H9 (cell line): ENCODE measurements at regions not wholly inside any gene's neighbourhood (a gene's known extent, or its start where the extent isn't known, plus 50 kb on each side); places are given as distances from the start of the nearest gene placed in this dataset.
A peak's percentile ranks its signal among the peaks of the same experiment; 100 is the strongest.

Experiments
- DNase-seq: peaks from one replicate; pipeline ENCODE4 v3.0.0-alpha.2; 2017
- H2AFZ ChIP-seq: one replicate; pipeline ENCODE4 v1.6.1; 2013; ENCODE audit warnings: mild to moderate bottlenecking, low read length, control low read depth, moderate library complexity
- H2AK5ac ChIP-seq: 2 replicates; pipeline ENCODE4 v1.6.1; 2013; ENCODE audit warnings: low read length, control low read depth, mixed read lengths; ENCODE audit not compliant: insufficient read length
- H2BK120ac ChIP-seq: one replicate; pipeline ENCODE4 v1.6.1; 2013; ENCODE audit warnings: low read depth, mild to moderate bottlenecking, low read length, control low read depth, inconsistent platforms; ENCODE audit not compliant: poor library complexity, severe bottlenecking
- H2BK12ac ChIP-seq: 2 replicates; pipeline ENCODE4 v1.6.1; 2013; ENCODE audit warnings: low read length, control low read depth, mixed read lengths, low read depth; ENCODE audit not compliant: insufficient read length
- H2BK15ac ChIP-seq: 2 replicates; pipeline ENCODE4 v1.6.1; 2013; ENCODE audit warnings: low read depth, low read length, control low read depth
- H2BK20ac ChIP-seq: one replicate; pipeline ENCODE4 v1.6.1; 2013; ENCODE audit warnings: low read depth, mild to moderate bottlenecking, low read length, control low read depth, inconsistent platforms; ENCODE audit not compliant: poor library complexity, severe bottlenecking
- H2BK5ac ChIP-seq: 2 replicates; pipeline ENCODE4 v1.6.1; 2013; ENCODE audit warnings: low read length, control low read depth, mixed read lengths; ENCODE audit not compliant: insufficient read length
- H3K14ac ChIP-seq: 2 replicates; pipeline ENCODE4 v1.6.1; 2013; ENCODE audit warnings: low read length, control low read depth; ENCODE audit not compliant: insufficient read depth
- H3K18ac ChIP-seq: 2 replicates; pipeline ENCODE4 v1.6.1; 2013; ENCODE audit warnings: low read depth, mild to moderate bottlenecking, mixed read lengths, low read length, control low read depth; ENCODE audit not compliant: insufficient read length
- H3K23ac ChIP-seq: 2 replicates; pipeline ENCODE4 v1.6.1; 2013; ENCODE audit warnings: low read length, control low read depth, mixed read lengths, low read depth; ENCODE audit not compliant: insufficient read length
- H3K23me2 ChIP-seq: 2 replicates; pipeline ENCODE4 v1.6.1; 2013; ENCODE audit warnings: low read depth, mild to moderate bottlenecking, mixed read lengths, low read length, control low read depth; ENCODE audit not compliant: insufficient read length, poor library complexity, severe bottlenecking
- H3K27ac ChIP-seq: 2 replicates; pipeline ENCODE4 v1.5.1; 2013; ENCODE audit warnings: low read length, control low read depth, mixed read lengths, low read depth; ENCODE audit not compliant: insufficient read length
- H3K27me3 ChIP-seq: 2 replicates; pipeline ENCODE4 v1.6.1; 2013; ENCODE audit warnings: low read length, control low read depth, inconsistent platforms; ENCODE audit not compliant: insufficient read depth
- H3K4ac ChIP-seq: 2 replicates; pipeline ENCODE4 v1.6.1; 2013; ENCODE audit warnings: low read depth, mild to moderate bottlenecking, control low read depth, inconsistent platforms, low read length, moderate library complexity
- H3K4me1 ChIP-seq: 2 replicates; pipeline ENCODE4 v1.6.1; 2013; ENCODE audit warnings: low read length, control low read depth, inconsistent platforms; ENCODE audit not compliant: insufficient read depth
- H3K4me2 ChIP-seq: 2 replicates; pipeline ENCODE4 v1.6.1; 2013; ENCODE audit warnings: low read length, control low read depth, mixed read lengths; ENCODE audit not compliant: insufficient read length, insufficient read depth
- H3K56ac ChIP-seq: 2 replicates; pipeline ENCODE4 v1.6.1; 2013; ENCODE audit warnings: low read depth, mild to moderate bottlenecking, mixed read lengths, low read length, control low read depth; ENCODE audit not compliant: insufficient read length
- H3K79me1 ChIP-seq: 2 replicates; pipeline ENCODE4 v1.6.1; 2013; ENCODE audit warnings: low read depth, mild to moderate bottlenecking, moderate library complexity, low read length, control low read depth, inconsistent platforms; ENCODE audit not compliant: insufficient read depth, poor library complexity, severe bottlenecking
- H3K79me2 ChIP-seq: 2 replicates; pipeline ENCODE4 v1.6.1; 2013; ENCODE audit warnings: low read length, control low read depth, inconsistent platforms; ENCODE audit not compliant: insufficient read depth
- H3K9ac ChIP-seq: 2 replicates; pipeline ENCODE4 v1.6.1; 2013; ENCODE audit warnings: low read length, control low read depth, mixed read lengths; ENCODE audit not compliant: insufficient read length; ENCODE audit errors: extremely low read depth
- H3K9me3 ChIP-seq: one replicate; pipeline ENCODE4 v1.6.1; 2013; ENCODE audit warnings: low read depth, low read length, inconsistent platforms; ENCODE audit not compliant: control insufficient read depth
- H3T11ph ChIP-seq: one replicate; pipeline ENCODE4 v1.6.1; 2013; ENCODE audit warnings: mild to moderate bottlenecking, low read length, control low read depth, inconsistent platforms
- H4K20me1 ChIP-seq: one replicate; pipeline ENCODE4 v1.6.1; 2013; ENCODE audit not compliant: control insufficient read depth, insufficient read length, insufficient read depth
- H4K5ac ChIP-seq: 2 replicates; pipeline ENCODE4 v1.6.1; 2013; ENCODE audit warnings: low read depth, mild to moderate bottlenecking, mixed read lengths, low read length, control low read depth; ENCODE audit not compliant: insufficient read length
- H4K8ac ChIP-seq: replicated peaks from 2 replicates; pipeline ENCODE4 v1.6.1; 2013; ENCODE audit warnings: low read length, control low read depth, mixed read lengths, low read depth; ENCODE audit not compliant: insufficient read length
- H4K91ac ChIP-seq: 2 replicates; pipeline ENCODE4 v1.6.1; 2013; ENCODE audit warnings: low read depth, mild to moderate bottlenecking, moderate library complexity, mixed read lengths, low read length, control low read depth; ENCODE audit not compliant: insufficient read length
- H3K27ac Mint-ChIP-seq, 3 experiments: 2 replicates in 2 of 3; 3 replicates in 1 of 3; pipeline ENCODE4 v1.8.0; 2020 to 2021; ENCODE audit warnings: mixed read lengths in 3 of 3, mild to moderate bottlenecking in 1 of 3, moderate library complexity in 1 of 3
- H3K27me3 Mint-ChIP-seq: 2 replicates; pipeline ENCODE4 v1.8.0; 2021; ENCODE audit warnings: low read depth, mild to moderate bottlenecking, moderate library complexity, mixed read lengths
- H3K36me3 Mint-ChIP-seq, 3 experiments: 2 replicates in 2 of 3; 3 replicates in 1 of 3; pipeline ENCODE4 v1.8.0; 2020 to 2021; ENCODE audit warnings: low read depth in 3 of 3, mixed read lengths in 3 of 3; ENCODE audit not compliant: insufficient read depth in 1 of 3
- H3K4me1 Mint-ChIP-seq, 2 experiments: 2 replicates each; pipeline ENCODE4 v1.8.0; 2020; ENCODE audit warnings: mixed read lengths in 2 of 2
- H3K4me3 Mint-ChIP-seq, 2 experiments: 2 replicates in 1 of 2; 3 replicates in 1 of 2; pipeline ENCODE4 v1.8.0; 2020 to 2021; ENCODE audit warnings: mild to moderate bottlenecking in 2 of 2, mixed read lengths in 2 of 2, moderate library complexity in 1 of 2
- H3K9me3 Mint-ChIP-seq, 2 experiments: 2 replicates in 1 of 2; 3 replicates in 1 of 2; pipeline ENCODE4 v1.8.0; 2020; ENCODE audit warnings: mild to moderate bottlenecking in 2 of 2, mixed read lengths in 2 of 2, moderate library complexity in 1 of 2
- CTCF ChIP-seq: fragments of 200-600 bp; sonication (generic); conservative IDR thresholded peaks from 3 replicates; pipeline ENCODE4 v1.8.0; 2021; ENCODE audit warnings: antibody characterized with exemption, mild to moderate bottlenecking
- WGBS: extraction: QIAGEN DNeasy Blood & Tissue Kit; methylation state at CpG from one replicate; pipeline ENCODE4 v1.1.7; 2013; ENCODE audit warnings: missing lambda C conversion rate, low lambda C conversion rate, mixed read lengths; ENCODE audit not compliant: insufficient read length; ENCODE audit errors: extremely low coverage; 5-methylcytosine and 5-hydroxymethylcytosine counted together

- Histone ChIP-seq H3K23ac (no peak overlapping the region), H3K18ac (no peak overlapping the region), H4K5ac (no peak overlapping the region), H2BK12ac (no peak overlapping the region), H3K9ac (no peak overlapping the region), H2BK120ac (no peak overlapping the region), H4K20me1 (no peaks in the 10 kb centered on the region), H3K79me2 (no peaks in the 10 kb centered on the region), H4K91ac (no peak overlapping the region), H3K79me1 (no peaks in the 10 kb centered on the region), H2AFZ (no peak overlapping the region), H3K4me1 (no peaks in the 10 kb centered on the region), H2BK20ac (no peak overlapping the region), H2AK5ac (no peak overlapping the region), H3K23me2 (no peaks in the 10 kb centered on the region), H3K4ac (no peak overlapping the region), H3K9me3 (no peaks in the 10 kb centered on the region), H2BK15ac (no peak overlapping the region), H3K27me3 (no peaks in the 10 kb centered on the region), H3K4me2 (no peak overlapping the region), H2BK5ac (no peak overlapping the region), H3K56ac (no peak overlapping the region), H3K27ac (no peak overlapping the region), H4K8ac (no peak overlapping the region), H3T11ph (no peak overlapping the region), H3K14ac (no peak overlapping the region)
- H3K4me1 Mint-ChIP-seq: no peaks in the 10 kb centered on the region
- no peak overlapping the region for H3K4me3 Mint-ChIP-seq
- WGBS: no CpG with 5 or more reads among the region's 1 CpG
- H3K9me3 Mint-ChIP-seq: no peaks in the 10 kb centered on the region
- peak; percentile 16; the same call in 2 of the 3 replicates for TF ChIP-seq CTCF
- H3K36me3 Mint-ChIP-seq: no peaks in the 10 kb centered on the region
- no peaks in the 10 kb centered on the region for H3K27me3 Mint-ChIP-seq
- no peak for DNase-seq
- H3K27ac Mint-ChIP-seq: no peak overlapping the region
Observed at GRCh38 chr5:153905219-153905618, 133.5 kb downstream of the FAM114A2 start.
